Mammary epithelial cell (primary cell): ENCODE measurements at regions not wholly inside any gene's neighbourhood (a gene's known extent, or its start where the extent isn't known, plus 50 kb on each side); places are given as distances from the start of the nearest gene placed in this dataset.

Source experiments
- CTCF ChIP-seq, 2 donors: IDR thresholded peaks in 1 of 2; conservative IDR thresholded peaks in 1 of 2; 2 replicates each; pipeline ENCODE4 v1.5.1; 2011 to 2012; ENCODE audit warnings: inconsistent platforms in 2 of 2, low read length in 2 of 2, mild to moderate bottlenecking in 2 of 2, control low read depth in 1 of 2, low read depth in 1 of 2; ENCODE audit not compliant: insufficient read depth in 1 of 2; ENCODE audit errors: extremely low read depth in 1 of 2
- EZH2 ChIP-seq: IDR thresholded peaks from 2 replicates; pipeline ENCODE4 v1.6.1; 2012; ENCODE audit warnings: low read length, inconsistent platforms, borderline replicate concordance

GRCh38 chr15:96462768-96463750 is 132.6 kb downstream of the NR2F2 start:
- TF ChIP-seq CTCF (conservative IDR thresholded peaks at IDR 0.05 in 1 of 2, IDR thresholded peaks at IDR 0.05 in 1 of 2; ENCODE audit: extremely low read depth in 1 of 2, insufficient read depth in 1 of 2, low read depth in 1 of 2, low read length in 2 of 2) (peak in 1 of 2 donors; percentile 14), EZH2 (no peak)
